Muscle of back (tissue), 3 donors: ENCODE measurements at regions not wholly inside any gene's neighbourhood (a gene's known extent, or its start where the extent isn't known, plus 50 kb on each side); places are given as distances from the start of the nearest gene placed in this dataset.

ENCODE experiments used
- DNase-seq, 3 donors: peaks; one replicate each; pipeline versions ENCODE4 v3.0.0 to v3.0.0-alpha.2; 2013

GRCh38 chr1:87560601-87561360, 232.1 kb downstream of the LMO4 start:
- no peak for DNase-seq

DNA sequence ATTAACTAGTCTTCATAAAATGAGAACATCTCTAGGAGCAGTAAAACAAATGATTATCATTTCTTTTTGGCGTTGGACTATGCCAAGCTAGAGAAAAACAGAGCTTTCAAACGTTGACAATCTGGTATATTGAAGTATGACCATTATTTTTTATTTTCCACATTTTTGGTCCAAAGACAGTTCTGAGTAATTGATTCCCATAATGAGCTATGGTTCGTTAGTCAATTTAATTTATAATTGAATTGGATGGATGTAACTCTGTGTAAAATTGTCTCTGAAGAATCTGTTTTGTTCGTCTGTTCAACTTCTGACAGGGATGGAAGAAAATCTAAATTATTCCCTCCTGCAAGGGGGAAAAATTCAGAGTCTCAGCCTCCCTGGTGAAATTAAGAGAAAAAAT, 234.5 kb downstream of the LMO4 start:
- DNase-seq, result no peak

DNA sequence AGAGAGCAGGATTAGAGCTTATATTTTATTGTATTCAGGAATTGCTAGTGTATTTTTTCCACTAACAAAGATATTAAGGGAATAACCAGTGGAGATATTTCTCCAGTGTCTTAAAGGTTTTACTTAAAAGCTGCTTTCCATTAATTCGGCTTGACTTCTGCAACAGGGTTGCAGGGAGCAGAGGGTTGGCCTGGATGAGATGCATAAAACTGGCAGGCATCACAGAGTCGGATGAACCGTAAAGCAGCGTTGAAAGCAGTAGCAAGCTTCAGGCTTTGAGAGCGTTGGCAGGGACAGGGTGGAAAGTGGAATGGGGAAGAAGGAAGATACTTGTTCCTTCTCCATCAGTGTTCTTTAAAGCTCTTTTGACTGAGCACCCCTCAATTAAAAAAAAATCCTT, 237.2 kb downstream of the LMO4 start:
- DNase-seq, result no peak

GRCh38 chr1:87568005-87568404, 239.3 kb downstream of the LMO4 start:
- DNase-seq, result no peak

- peak in 1 of 3 donors; percentile 4 for DNase-seq
Measured at GRCh38 chr1:87568911-87569310, 240.2 kb downstream of the LMO4 start.

- no peak for DNase-seq
Measured at GRCh38 chr1:87572008-87572407, 243.3 kb downstream of the LMO4 start.

DNA sequence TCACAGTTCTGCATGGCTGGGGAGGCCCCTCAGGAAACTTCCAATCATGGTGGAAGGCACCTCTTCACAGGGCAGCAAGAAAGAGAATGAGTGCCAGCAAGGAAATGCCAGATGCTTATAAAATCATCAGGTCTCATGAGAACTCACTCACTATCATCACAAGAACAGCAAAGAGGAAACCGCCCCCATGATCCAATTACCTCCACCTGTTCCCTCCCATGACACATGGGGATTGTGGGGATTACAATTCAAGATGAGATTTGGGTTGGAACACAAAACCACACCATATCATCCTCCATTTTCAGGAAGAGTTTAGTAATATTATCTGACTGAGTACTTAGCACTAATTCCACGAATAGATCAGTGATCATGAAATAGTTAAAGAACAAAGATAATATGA, 244.2 kb downstream of the LMO4 start:
- no peak for DNase-seq

GRCh38 chr1:87575528-87575927, 246.8 kb downstream of the LMO4 start:
- no peak for DNase-seq

- no peak for DNase-seq
Measured at GRCh38 chr1:87578464-87578863, 249.8 kb downstream of the LMO4 start.

GRCh38 chr1:87583459-87583858, 254.8 kb downstream of the LMO4 start:
- DNase-seq, result no peak

- DNase-seq, result no peak
Measured at GRCh38 chr1:87584586-87584985, 255.9 kb downstream of the LMO4 start.

DNA sequence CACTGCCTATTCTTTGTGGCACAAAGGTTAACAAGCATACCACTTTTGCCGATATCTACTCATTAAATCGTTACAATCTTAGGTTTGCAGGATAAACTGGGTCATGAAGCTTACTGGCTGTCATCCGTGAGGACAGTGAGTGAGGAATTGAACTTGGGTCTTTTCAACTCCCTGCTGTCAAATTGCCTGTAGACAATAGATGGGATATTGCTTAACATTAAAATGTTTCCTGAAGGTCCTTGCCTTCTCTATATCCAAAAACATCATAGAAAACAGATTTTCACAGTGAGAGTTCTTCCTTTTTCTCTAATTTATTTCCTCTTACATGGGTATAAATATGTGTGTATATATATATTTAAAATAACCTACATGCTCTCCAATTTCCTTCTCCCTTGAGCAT, 257.8 kb downstream of the LMO4 start:
- DNase-seq, result no peak

- DNase-seq, result peak in 2 of 3 donors; percentile 14 to 55
Measured at GRCh38 chr1:87588495-87588894, 259.8 kb downstream of the LMO4 start.

- DNase-seq, result no peak
Measured at GRCh38 chr1:87591492-87591891, 262.8 kb downstream of the LMO4 start.

GRCh38 chr1:87592156-87592555, 263.5 kb downstream of the LMO4 start:
- no peak for DNase-seq

DNA sequence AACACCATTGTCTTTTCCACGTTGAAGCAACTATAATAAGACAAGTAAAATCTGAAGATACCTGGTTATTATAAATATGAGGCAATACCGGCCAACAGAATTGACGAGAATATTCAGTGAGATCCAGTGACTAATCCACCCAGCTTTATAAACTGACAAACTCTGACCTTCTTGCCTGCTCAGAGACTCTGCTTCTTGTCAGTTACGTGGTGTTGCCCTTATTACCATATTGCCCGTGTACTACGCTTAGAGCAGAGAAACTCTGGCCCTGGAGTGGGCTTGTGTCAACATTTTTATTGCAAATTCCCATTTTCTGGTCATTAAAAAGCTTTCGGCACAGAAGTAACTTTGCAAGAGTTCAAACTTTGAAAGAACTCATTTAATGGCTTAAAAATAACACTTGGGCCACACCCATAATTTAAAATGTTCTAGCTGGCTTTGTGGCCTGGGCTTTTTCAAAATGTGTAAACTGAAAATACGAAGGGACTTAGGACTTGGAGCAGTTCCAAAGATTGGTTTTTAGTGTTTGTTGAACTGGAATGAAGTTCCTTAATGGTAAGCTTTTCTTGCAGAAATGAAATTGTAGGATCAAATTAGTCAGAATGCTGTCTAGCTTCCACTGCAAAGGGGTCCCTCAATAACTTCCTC, 266.2 kb downstream of the LMO4 start:
- DNase-seq, result no peak

DNA sequence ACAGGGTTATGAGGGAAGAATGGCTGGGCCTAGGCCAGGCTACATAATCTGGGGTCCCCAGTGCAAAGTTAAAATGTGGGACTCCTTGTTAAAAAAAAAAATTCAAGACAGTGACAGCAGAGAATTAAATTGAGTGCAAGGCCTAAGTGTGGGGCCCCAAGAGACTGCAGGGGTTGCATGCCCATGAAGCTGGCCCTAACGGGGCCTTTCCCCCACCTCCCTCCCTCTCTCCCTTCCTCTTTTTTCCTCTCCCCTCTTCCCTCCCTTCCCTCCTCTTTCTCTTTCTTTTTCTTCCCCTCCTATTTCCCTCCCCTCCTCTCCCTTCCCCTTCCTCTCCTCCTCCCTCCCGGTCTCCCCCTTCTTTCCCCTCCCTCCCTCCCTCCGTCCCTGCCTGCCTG, 266.7 kb downstream of the LMO4 start:
- no peak for DNase-seq

GRCh38 chr1:87598429-87598828, 269.7 kb downstream of the LMO4 start:
- DNase-seq, result no peak

DNA sequence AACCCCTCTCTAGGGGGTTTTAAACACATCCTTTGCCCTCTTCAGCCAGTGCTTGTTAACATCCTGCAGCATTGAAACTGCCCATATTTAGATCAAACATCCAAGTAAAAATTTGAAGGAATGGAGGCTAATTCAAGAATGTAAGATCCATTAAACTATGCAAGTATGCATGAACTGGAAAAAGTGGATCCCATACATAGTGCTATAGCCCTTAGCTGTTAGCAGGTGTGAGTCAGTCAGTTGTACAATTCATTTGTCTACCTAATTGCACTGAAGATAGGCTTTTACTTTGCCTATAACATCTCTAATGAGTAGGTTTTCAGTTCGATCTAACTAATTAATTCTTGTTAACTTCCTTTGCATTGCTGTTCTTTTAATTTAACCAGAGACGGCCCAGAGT, 270.9 kb downstream of the LMO4 start:
- DNase-seq, result no peak

- no peak for DNase-seq
Measured at GRCh38 chr1:87600055-87600850, 271.6 kb downstream of the LMO4 start.

DNA sequence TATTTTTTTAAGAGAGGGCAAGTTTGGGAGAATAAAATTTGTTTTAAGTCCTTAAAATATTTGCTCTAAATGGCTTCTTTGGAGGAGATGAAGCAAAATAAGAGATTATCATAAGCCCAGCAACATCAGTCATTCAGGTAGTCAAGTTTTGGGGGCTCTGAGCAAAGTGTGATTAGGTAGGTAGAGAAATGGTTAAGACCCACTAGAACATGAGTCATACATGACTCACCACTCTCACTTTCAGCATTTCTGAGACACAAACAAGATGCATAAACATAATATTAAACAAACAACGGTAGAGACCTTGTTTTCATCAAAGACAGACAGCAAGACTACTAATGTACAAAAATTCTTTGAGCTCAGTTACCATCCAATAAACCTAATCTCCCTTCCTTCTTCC, 272.2 kb downstream of the LMO4 start:
- no peak for DNase-seq

DNA sequence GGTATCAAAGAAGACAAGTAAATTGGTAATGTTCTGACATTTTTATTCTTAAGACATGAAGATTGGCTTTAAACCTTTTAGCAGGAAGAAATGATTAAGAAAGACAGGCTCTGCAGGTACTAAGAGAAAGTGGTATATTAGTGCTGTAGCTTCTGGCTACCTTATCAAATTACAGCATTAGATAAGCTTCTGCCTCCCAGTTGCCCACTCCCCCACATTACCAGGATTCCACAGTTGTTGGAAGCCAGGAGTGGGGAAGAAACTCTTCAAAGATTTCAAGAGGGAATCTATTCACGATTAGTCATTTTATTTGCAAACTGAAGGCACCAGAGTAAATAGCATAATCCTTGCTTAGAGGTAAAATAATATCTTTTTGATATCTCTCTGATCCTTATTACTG, 274.9 kb downstream of the LMO4 start:
- DNase-seq, result no peak

DNA sequence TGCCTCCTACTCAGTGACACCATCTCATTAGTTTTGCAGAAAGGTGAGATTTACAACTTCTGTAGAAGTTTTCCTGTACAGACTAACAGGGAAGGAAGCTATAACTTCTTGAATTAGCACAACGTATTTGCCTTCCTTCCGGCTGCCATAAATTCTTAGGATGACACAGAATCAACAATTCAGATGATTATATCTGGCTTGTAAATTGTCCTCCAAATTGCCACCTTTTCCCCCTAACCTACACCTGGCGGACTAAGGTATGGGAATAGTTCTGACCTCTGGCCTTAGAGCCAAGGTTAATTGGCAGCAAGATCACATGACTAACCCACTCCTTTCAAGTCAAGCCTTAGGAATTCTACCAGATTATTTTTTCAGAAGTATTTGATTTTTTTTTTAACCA, 284.3 kb downstream of the LMO4 start:
- no peak for DNase-seq
